PC-9 (cell line): ENCODE measurements at regions not wholly inside any gene's neighbourhood (a gene's known extent, or its start where the extent isn't known, plus 50 kb on each side); places are given as distances from the start of the nearest gene placed in this dataset.
A peak's percentile ranks its signal among the peaks of the same experiment; 100 is the strongest.

Source experiments
- BruUV-seq: library from RNA; stranded (reverse); fragments of 400-500 nt; replicated peaks from 2 replicates; lab custom pipeline; 2021; lab: Mats Ljungman, UMichigan
- CTCF ChIA-PET: fragments of 300-600 bp; sonication (Branson Sonifier 250); formaldehyde crosslinking; loops from one replicate; lab custom pipeline; 2022; ENCODE audit warnings: antibody characterized with exemption; lab: Charles Lee
- POLR2A ChIA-PET: fragments of 300-600 bp; sonication (Branson Sonifier 250); formaldehyde crosslinking; loops from one replicate; lab custom pipeline; 2022; ENCODE audit warnings: antibody characterized with exemption; ENCODE audit not compliant: unreplicated experiment; lab: Charles Lee
- DNase-seq, 2 experiments: peaks; one replicate each; pipeline versions ENCODE4 v3.0.0 to v3.0.0-alpha.2; 2015 to 2022; ENCODE audit warnings: mixed read lengths in 1 of 2
- H2AFZ ChIP-seq: fragments of 200-600 bp; sonication (generic); 2 replicates; pipeline ENCODE4 v1.8.1; 2017; ENCODE audit warnings: antibody characterized with exemption
- H3F3A ChIP-seq: fragments of 200-600 bp; sonication (generic); 2 replicates; pipeline ENCODE4 v1.8.1; 2017; ENCODE audit warnings: antibody characterized with exemption, mild to moderate bottlenecking, low read depth; ENCODE audit not compliant: insufficient read depth
- H3K27ac ChIP-seq: fragments of 200-600 bp; sonication (generic); 2 replicates; pipeline ENCODE4 v1.6.1; 2016; ENCODE audit warnings: mixed run types
- H3K27me3 ChIP-seq: fragments of 200-600 bp; sonication (generic); 2 replicates; pipeline ENCODE4 v1.6.1; 2016; ENCODE audit warnings: low read depth, mixed run types; ENCODE audit not compliant: insufficient read depth
- H3K36me3 ChIP-seq: fragments of 200-600 bp; sonication (generic); 2 replicates; pipeline ENCODE4 v1.6.1; 2016; ENCODE audit warnings: low read depth, mixed run types
- H3K4me1 ChIP-seq: fragments of 200-600 bp; sonication (generic); replicated peaks from 2 replicates; pipeline ENCODE4 v1.6.1; 2016; ENCODE audit warnings: mixed run types; ENCODE audit not compliant: insufficient read depth
- H3K4me2 ChIP-seq: fragments of 200-600 bp; sonication (generic); 2 replicates; pipeline ENCODE4 v1.6.1; 2017; ENCODE audit warnings: mixed run types
- H3K4me3 ChIP-seq: fragments of 200-600 bp; sonication (generic); 2 replicates; pipeline ENCODE4 v1.6.1; 2016; ENCODE audit warnings: mixed run types
- H3K79me2 ChIP-seq: fragments of 200-600 bp; sonication (generic); 2 replicates; pipeline ENCODE4 v1.6.1; 2017; ENCODE audit warnings: low read depth, mixed run types
- H3K9me2 ChIP-seq: fragments of 200-600 bp; sonication (generic); 2 replicates; pipeline ENCODE4 v1.8.1; 2017; ENCODE audit warnings: mild to moderate bottlenecking; ENCODE audit not compliant: insufficient read depth
- H3K9me3 ChIP-seq: fragments of 200-600 bp; sonication (generic); 2 replicates; pipeline ENCODE4 v1.8.1; 2016; ENCODE audit warnings: low read depth; ENCODE audit not compliant: insufficient read depth
- H4K20me1 ChIP-seq: fragments of 200-600 bp; sonication (generic); 2 replicates; pipeline ENCODE4 v1.8.1; 2017; ENCODE audit not compliant: insufficient read depth
- EZH2 ChIP-seq: fragments of 200-600 bp; sonication (generic); IDR thresholded peaks from 2 replicates; pipeline ENCODE4 v1.8.0; 2017; ENCODE audit warnings: antibody characterized with exemption, low read depth
- intact Hi-C: fragments of 100-400 bp; cut with micrococcal nuclease; formaldehyde crosslinking; loops from one replicate; pipeline ENCODE4 v1.10.0; 2022; ENCODE audit not compliant: unreplicated experiment
- TF ChIP-seq, protein P1 (sequence below): fragments of 200-600 bp; sonication (generic); conservative IDR thresholded peaks from 2 replicates; pipeline ENCODE4 v1.6.1; 2017; ENCODE audit warnings: mixed run types, antibody characterized with exemption, mild to moderate bottlenecking, moderate library complexity

DNA sequence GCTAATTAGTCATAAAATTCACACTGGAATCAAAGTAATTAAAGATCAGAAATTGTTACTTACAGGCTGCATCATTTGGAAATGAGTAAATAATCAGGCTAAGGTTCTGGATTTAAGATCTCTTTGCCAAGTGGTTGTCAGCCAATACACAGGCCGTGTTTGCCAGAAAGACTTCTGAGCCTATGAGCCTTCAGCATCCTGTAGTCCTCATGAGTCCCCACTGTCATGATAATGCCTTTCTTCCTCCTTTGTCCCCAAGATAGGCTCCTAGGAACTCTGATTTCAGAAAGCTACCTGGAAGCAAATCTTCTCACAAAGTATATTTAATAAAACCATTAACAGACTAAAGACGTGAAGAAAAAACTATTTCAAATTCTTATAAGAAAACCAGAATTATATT is 810.5 kb downstream of the DNAH5 start:
- Histone ChIP-seq H3F3A (no peaks in the 10 kb centered on the region), H3K9me3 (no peaks in the 10 kb centered on the region), H3K36me3 (no peaks in the 10 kb centered on the region), H3K9me2 (no peaks in the 10 kb centered on the region), H3K4me2 (no peak overlapping the region), H3K4me3 (no peak overlapping the region), H3K27me3 (no peaks in the 10 kb centered on the region), H3K79me2 (no peaks in the 10 kb centered on the region), H3K4me1 (no peaks in the 10 kb centered on the region), H2AFZ (no peak overlapping the region), H3K27ac (no peak overlapping the region), H4K20me1 (no peaks in the 10 kb centered on the region)
- no peak for DNase-seq
- no TSS peak for BruUV-seq
- intact Hi-C loops = no loop called here
- no peak for TF ChIP-seq EZH2
- TF ChIP-seq, protein P1, sequence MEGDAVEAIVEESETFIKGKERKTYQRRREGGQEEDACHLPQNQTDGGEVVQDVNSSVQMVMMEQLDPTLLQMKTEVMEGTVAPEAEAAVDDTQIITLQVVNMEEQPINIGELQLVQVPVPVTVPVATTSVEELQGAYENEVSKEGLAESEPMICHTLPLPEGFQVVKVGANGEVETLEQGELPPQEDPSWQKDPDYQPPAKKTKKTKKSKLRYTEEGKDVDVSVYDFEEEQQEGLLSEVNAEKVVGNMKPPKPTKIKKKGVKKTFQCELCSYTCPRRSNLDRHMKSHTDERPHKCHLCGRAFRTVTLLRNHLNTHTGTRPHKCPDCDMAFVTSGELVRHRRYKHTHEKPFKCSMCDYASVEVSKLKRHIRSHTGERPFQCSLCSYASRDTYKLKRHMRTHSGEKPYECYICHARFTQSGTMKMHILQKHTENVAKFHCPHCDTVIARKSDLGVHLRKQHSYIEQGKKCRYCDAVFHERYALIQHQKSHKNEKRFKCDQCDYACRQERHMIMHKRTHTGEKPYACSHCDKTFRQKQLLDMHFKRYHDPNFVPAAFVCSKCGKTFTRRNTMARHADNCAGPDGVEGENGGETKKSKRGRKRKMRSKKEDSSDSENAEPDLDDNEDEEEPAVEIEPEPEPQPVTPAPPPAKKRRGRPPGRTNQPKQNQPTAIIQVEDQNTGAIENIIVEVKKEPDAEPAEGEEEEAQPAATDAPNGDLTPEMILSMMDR = no peak
- ChIA-PET POLR2A (no interaction called here), CTCF (no interaction called here)

DNA sequence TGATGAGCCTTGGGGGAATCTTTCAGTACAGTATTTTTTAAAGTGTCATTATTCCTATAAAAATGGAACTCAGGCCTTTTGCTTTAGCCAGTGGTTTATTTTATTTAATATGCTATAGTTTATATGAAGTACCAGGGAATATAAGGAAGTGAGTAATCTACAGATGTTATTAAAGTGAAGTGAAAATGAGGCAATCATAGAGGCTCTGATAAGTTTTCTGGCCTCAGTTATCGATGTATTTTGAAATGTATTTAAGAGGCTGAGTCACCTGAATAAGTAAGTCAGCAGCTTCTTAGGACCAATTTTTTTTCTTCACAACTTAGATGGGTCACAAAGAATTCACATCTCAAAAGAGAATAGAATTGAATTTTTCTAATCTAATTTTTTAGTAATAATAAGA is 829.0 kb downstream of the DNAH5 start:
- ChIA-PET POLR2A (no interaction called here), CTCF (no interaction called here)
- Histone ChIP-seq H2AFZ (no peak overlapping the region), H3K79me2 (no peaks in the 10 kb centered on the region), H3K9me3 (no peaks in the 10 kb centered on the region), H3F3A (no peaks in the 10 kb centered on the region), H3K27me3 (no peaks in the 10 kb centered on the region), H3K9me2 (no peaks in the 10 kb centered on the region), H3K4me1 (no peaks in the 10 kb centered on the region), H3K4me2 (no peak overlapping the region), H3K36me3 (no peaks in the 10 kb centered on the region), H3K27ac (no peak overlapping the region), H3K4me3 (no peak overlapping the region), H4K20me1 (no peaks in the 10 kb centered on the region)
- intact Hi-C loops = no loop called here
- BruUV-seq = no TSS peak
- no peak for DNase-seq
- TF ChIP-seq, protein P1 = no peak
- TF ChIP-seq EZH2 = no peak

DNA sequence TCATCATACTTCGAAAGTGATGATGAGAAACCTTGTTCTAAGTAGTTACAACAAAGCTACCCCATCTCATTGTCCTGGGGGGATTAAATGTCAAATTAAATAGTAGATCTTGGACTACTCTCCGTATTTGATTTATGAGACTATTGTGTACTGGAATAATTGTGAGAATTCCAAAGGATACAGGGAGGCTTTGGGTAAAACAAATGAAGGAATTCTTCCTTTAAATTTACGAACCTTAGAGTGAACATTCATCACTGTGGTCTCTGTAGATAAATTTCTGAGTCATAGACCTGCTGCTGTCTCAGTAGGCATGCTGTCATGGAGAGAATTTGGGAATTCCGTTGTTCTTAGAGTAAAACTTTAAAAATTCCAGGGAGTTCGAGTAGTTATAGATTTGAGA is 836.2 kb downstream of the DNAH5 start:
- no peaks in the 10 kb centered on the region for H3F3A ChIP-seq
- no peaks in the 10 kb centered on the region; the same call in 1 of the 2 replicates for H4K20me1 ChIP-seq
- TF ChIP-seq, protein P1 = no peak
- no peak for TF ChIP-seq EZH2
- H3K4me2 ChIP-seq = no peak overlapping the region
- 0 out of 2 replicates have a peak overlapping the region, but pooled peaks have one; percentile 2 for H2AFZ ChIP-seq
- H3K4me1 ChIP-seq = no peaks in the 10 kb centered on the region
- no TSS peak for BruUV-seq
- H3K36me3 ChIP-seq = no peaks in the 10 kb centered on the region
- DNase-seq = no peak
- no peaks in the 10 kb centered on the region for H3K79me2 ChIP-seq
- CTCF ChIA-PET = no interaction called here
- no peaks in the 10 kb centered on the region for H3K9me3 ChIP-seq
- no peak overlapping the region for H3K27ac ChIP-seq
- intact Hi-C loops = no loop called here
- H3K9me2 ChIP-seq = peaks cover 4% of the 10 kb centered on the region; the same call in 1 of the 2 replicates
- no peaks in the 10 kb centered on the region for H3K27me3 ChIP-seq
- POLR2A ChIA-PET = no interaction called here
- H3K4me3 ChIP-seq = no peak overlapping the region
